Natural killer cell (primary cell): ENCODE measurements at regions not wholly inside any gene's neighbourhood (a gene's known extent, or its start where the extent isn't known, plus 50 kb on each side); places are given as distances from the start of the nearest gene placed in this dataset.

Experiments
- ATAC-seq, 3 donors: fragments of 150-1000 bp in 2 of 3; fragments of 200-7000 bp in 1 of 3; cut with Tn5 transposase; 1 replicate in 1 of 3; 2 replicates in 2 of 3; pipeline ENCODE4 v1.10.0; 2021; ENCODE audit warnings: mild to moderate bottlenecking in 2 of 3, moderate library complexity in 2 of 3
- DNase-seq, 2 donors: peaks; one replicate each; pipeline versions ENCODE4 v3.0.0 to v3.0.0-alpha.2; 2013 to 2021; ENCODE audit warnings: mixed read lengths in 1 of 2
- H3K27ac ChIP-seq: one replicate; pipeline ENCODE4 v1.5.1; 2013; ENCODE audit warnings: mild to moderate bottlenecking, low read length
- H3K27me3 ChIP-seq: one replicate; pipeline ENCODE4 v1.6.1; 2013; ENCODE audit warnings: low read length; ENCODE audit not compliant: control insufficient read depth, insufficient read depth
- H3K36me3 ChIP-seq: one replicate; pipeline ENCODE4 v1.6.1; 2013; ENCODE audit warnings: low read length; ENCODE audit not compliant: control insufficient read depth, insufficient read depth
- H3K4me1 ChIP-seq: one replicate; pipeline ENCODE4 v1.6.1; 2013; ENCODE audit warnings: low read length; ENCODE audit not compliant: control insufficient read depth, insufficient read depth
- H3K4me3 ChIP-seq: one replicate; pipeline ENCODE4 v1.5.1; 2013; ENCODE audit warnings: low read length
- H3K9me3 ChIP-seq: one replicate; pipeline ENCODE4 v1.6.1; 2013; ENCODE audit warnings: low read length; ENCODE audit not compliant: control insufficient read depth, insufficient read depth
- H3K27ac Mint-ChIP-seq, 2 donors: one replicate each; pipeline ENCODE4 v1.8.0; 2022; ENCODE audit warnings: mild to moderate bottlenecking in 2 of 2, mixed read lengths in 2 of 2, moderate library complexity in 1 of 2
- H3K27me3 Mint-ChIP-seq, 2 donors: one replicate each; pipeline ENCODE4 v1.8.0; 2022; ENCODE audit warnings: low read depth in 2 of 2, mixed read lengths in 2 of 2
- H3K36me3 Mint-ChIP-seq: one replicate; pipeline ENCODE4 v1.8.0; 2022; ENCODE audit warnings: mixed read lengths
- H3K4me1 Mint-ChIP-seq, 2 donors: one replicate each; pipeline ENCODE4 v1.8.0; 2022; ENCODE audit warnings: mixed read lengths in 2 of 2
- H3K4me3 Mint-ChIP-seq: one replicate; pipeline ENCODE4 v1.8.0; 2022; ENCODE audit warnings: mild to moderate bottlenecking, moderate library complexity, mixed read lengths
- H3K9me3 Mint-ChIP-seq, 2 donors: one replicate each; pipeline ENCODE4 v1.8.0; 2022; ENCODE audit warnings: mixed read lengths in 2 of 2
- CTCF ChIP-seq: fragments of 200-600 bp; IDR thresholded peaks from one replicate; pipeline ENCODE4 v1.8.0; 2022; ENCODE audit warnings: antibody characterized with exemption
- WGBS: methylation state at CpG from one replicate; pipeline ENCODE4 v1.1.7; 2013; ENCODE audit warnings: missing lambda C conversion rate; ENCODE audit not compliant: insufficient coverage; 5-methylcytosine and 5-hydroxymethylcytosine counted together
- intact Hi-C: fragments of 100-400 bp; cut with micrococcal nuclease; formaldehyde crosslinking; loops from one replicate; pipeline ENCODE4 v1.14.2; 2022

- Mint-ChIP-seq H3K4me1 (no peaks in the 10 kb centered on the region), H3K9me3 (no peaks in the 10 kb centered on the region), H3K36me3 (no peaks in the 10 kb centered on the region), H3K27me3 (peaks cover 5 to 17% of the 10 kb centered on the region in 2 donors), H3K4me3 (no peak overlapping the region), H3K27ac (no peak overlapping the region)
- ATAC-seq (no peak), DNase-seq (no peak)
- 86% methylated on average over 4 of the region's 4 CpGs for WGBS
- no peak overlapping the region for H3K4me3 ChIP-seq
- no peaks in the 10 kb centered on the region for H3K36me3 ChIP-seq
- intact Hi-C loops: no loop called here
- no peak overlapping the region for H3K27ac ChIP-seq
- H3K27me3 ChIP-seq: no peaks in the 10 kb centered on the region
- no peaks in the 10 kb centered on the region for H3K9me3 ChIP-seq
- H3K4me1 ChIP-seq: no peaks in the 10 kb centered on the region
- no peak for TF ChIP-seq CTCF
Measured at GRCh38 chr9:4425319-4426045, 64.8 kb upstream of the SLC1A1 start.

- no peak overlapping the region for H3K27ac Mint-ChIP-seq
- TF ChIP-seq CTCF: no peak
- H3K36me3 Mint-ChIP-seq: no peaks in the 10 kb centered on the region
- no peak overlapping the region for H3K4me3 ChIP-seq
- no peaks in the 10 kb centered on the region for H3K9me3 ChIP-seq
- intact Hi-C loops: no loop called here
- H3K4me1 Mint-ChIP-seq: no peaks in the 10 kb centered on the region
- DNase-seq: no peak
- 73% methylated on average over 4 of the region's 4 CpGs for WGBS
- no peak overlapping the region for H3K27ac ChIP-seq
- H3K27me3 ChIP-seq: no peaks in the 10 kb centered on the region
- H3K4me1 ChIP-seq: no peaks in the 10 kb centered on the region
- H3K4me3 Mint-ChIP-seq: no peak overlapping the region
- peaks cover 6 to 17% of the 10 kb centered on the region in 2 donors for H3K27me3 Mint-ChIP-seq
- H3K9me3 Mint-ChIP-seq: no peaks in the 10 kb centered on the region
- no peaks in the 10 kb centered on the region for H3K36me3 ChIP-seq
- ATAC-seq: no peak
Measured at GRCh38 chr9:4424891-4425290, 65.4 kb upstream of the SLC1A1 start.

- Histone ChIP-seq H3K4me3 (no peak overlapping the region), H3K27me3 (no peaks in the 10 kb centered on the region), H3K4me1 (no peaks in the 10 kb centered on the region), H3K27ac (no peak overlapping the region), H3K36me3 (no peaks in the 10 kb centered on the region), H3K9me3 (no peaks in the 10 kb centered on the region)
- no peaks in the 10 kb centered on the region for H3K4me1 Mint-ChIP-seq
- no peak for TF ChIP-seq CTCF
- H3K36me3 Mint-ChIP-seq: no peaks in the 10 kb centered on the region
- H3K27ac Mint-ChIP-seq: no peak overlapping the region
- DNase-seq: no peak
- no peak for ATAC-seq
- intact Hi-C loops: no loop called here
- no CpG with 5 or more reads among the region's 1 CpG for WGBS
- H3K9me3 Mint-ChIP-seq: no peaks in the 10 kb centered on the region
- H3K27me3 Mint-ChIP-seq: peaks cover 7 to 17% of the 10 kb centered on the region in 2 donors
- H3K4me3 Mint-ChIP-seq: no peak overlapping the region
Measured at GRCh38 chr9:4424038-4424437, 66.2 kb upstream of the SLC1A1 start.

GRCh38 chr9:4423207-4423610 lies 67.1 kb upstream of the SLC1A1 start:
- no peak overlapping the region for H3K27ac Mint-ChIP-seq
- TF ChIP-seq CTCF: no peak
- no peaks in the 10 kb centered on the region for H3K4me1 Mint-ChIP-seq
- H3K27me3 ChIP-seq: no peaks in the 10 kb centered on the region
- DNase-seq (no peak), ATAC-seq (no peak)
- H3K4me3 Mint-ChIP-seq: no peak overlapping the region
- no peaks in the 10 kb centered on the region for H3K36me3 ChIP-seq
- H3K27me3 Mint-ChIP-seq: peaks cover 7 to 17% of the 10 kb centered on the region in 2 donors
- H3K36me3 Mint-ChIP-seq: no peaks in the 10 kb centered on the region
- no peak overlapping the region for H3K27ac ChIP-seq
- intact Hi-C loops: no loop called here
- no peak overlapping the region for H3K4me3 ChIP-seq
- no peaks in the 10 kb centered on the region for H3K9me3 Mint-ChIP-seq
- WGBS: 87% methylated on average over 4 of the region's 4 CpGs
- H3K9me3 ChIP-seq: no peaks in the 10 kb centered on the region
- H3K4me1 ChIP-seq: no peaks in the 10 kb centered on the region
